Caco-2 (cell line): ENCODE measurements at regions not wholly inside any gene's neighbourhood (a gene's known extent, or its start where the extent isn't known, plus 50 kb on each side); places are given as distances from the start of the nearest gene placed in this dataset.

Source experiments
- BruUV-seq: library from RNA; stranded (reverse); fragments of 400-500 nt; replicated peaks from 2 replicates; lab custom pipeline; 2021; lab: Mats Ljungman, UMichigan
- CTCF ChIA-PET: fragments of 300-600 bp; sonication (Branson Sonifier 250); formaldehyde crosslinking; loops from one replicate; lab custom pipeline; 2022; ENCODE audit warnings: antibody characterized with exemption; lab: Charles Lee
- POLR2A ChIA-PET: fragments of 300-600 bp; sonication (Branson Sonifier 250); formaldehyde crosslinking; loops from one replicate; lab custom pipeline; 2022; ENCODE audit warnings: antibody characterized with exemption; lab: Charles Lee
- DNase-seq, 2 experiments: peaks; one replicate each; pipeline versions ENCODE4 v3.0.0 to v3.0.0-alpha.2; 2020 to 2022
- H3K27me3 ChIP-seq: replicated peaks from 2 replicates; pipeline ENCODE4 v1.6.0; 2011; ENCODE audit warnings: low read length; ENCODE audit not compliant: control insufficient read depth, insufficient read depth
- H3K36me3 ChIP-seq: 2 replicates; pipeline ENCODE4 v1.5.1; 2011; ENCODE audit warnings: low read length; ENCODE audit not compliant: control insufficient read depth, insufficient read depth
- H3K4me1 ChIP-seq: fragments of 250-450 bp; sonication (Bioruptor Pico); 2 replicates; pipeline ENCODE4 v1.5.1; 2020; ENCODE audit warnings: mild to moderate bottlenecking
- H3K4me3 ChIP-seq: 2 replicates; pipeline ENCODE4 v1.5.1; 2011; ENCODE audit warnings: low read depth, mild to moderate bottlenecking, control low read depth, low read length
- H3K9me3 ChIP-seq: fragments of 250-450 bp; sonication (Bioruptor Pico); 2 replicates; pipeline ENCODE4 v1.5.1; 2020; ENCODE audit warnings: mild to moderate bottlenecking, moderate library complexity
- H3K27ac Mint-ChIP-seq: one replicate; pipeline ENCODE4 v1.8.0; 2022; ENCODE audit warnings: mixed read lengths; ENCODE audit not compliant: unreplicated experiment
- H3K27me3 Mint-ChIP-seq: one replicate; pipeline ENCODE4 v1.8.0; 2022; ENCODE audit warnings: mixed read lengths; ENCODE audit not compliant: insufficient read depth, unreplicated experiment
- H3K36me3 Mint-ChIP-seq: one replicate; pipeline ENCODE4 v1.8.0; 2022; ENCODE audit warnings: mild to moderate bottlenecking, mixed read lengths; ENCODE audit not compliant: insufficient read depth, unreplicated experiment
- H3K4me1 Mint-ChIP-seq: one replicate; pipeline ENCODE4 v1.8.0; 2022; ENCODE audit warnings: low read depth, mixed read lengths; ENCODE audit not compliant: unreplicated experiment
- H3K4me3 Mint-ChIP-seq: one replicate; pipeline ENCODE4 v1.8.0; 2022; ENCODE audit warnings: mild to moderate bottlenecking, moderate library complexity, mixed read lengths; ENCODE audit not compliant: unreplicated experiment
- H3K9me3 Mint-ChIP-seq: one replicate; pipeline ENCODE4 v1.8.0; 2022; ENCODE audit warnings: mixed read lengths; ENCODE audit not compliant: unreplicated experiment
- intact Hi-C: fragments of 100-400 bp; cut with micrococcal nuclease; formaldehyde crosslinking; loops from one replicate; pipeline ENCODE4 v1.10.0; 2022; ENCODE audit not compliant: unreplicated experiment
- TF ChIP-seq, protein P1 (sequence below), 2 experiments: fragments of 200-600 bp in 1 of 2; IDR thresholded peaks; 1 replicate in 1 of 2; 2 replicates in 1 of 2; pipeline versions ENCODE4 v1.5.1 to v1.8.0; 2011 to 2022; ENCODE audit warnings: antibody characterized with exemption in 1 of 2, control low read depth in 1 of 2, inconsistent platforms in 1 of 2, low read depth in 1 of 2, low read length in 1 of 2, mild to moderate bottlenecking in 1 of 2, moderate library complexity in 1 of 2; ENCODE audit not compliant: insufficient read depth in 1 of 2, severe bottlenecking in 1 of 2, unreplicated experiment in 1 of 2

DNA sequence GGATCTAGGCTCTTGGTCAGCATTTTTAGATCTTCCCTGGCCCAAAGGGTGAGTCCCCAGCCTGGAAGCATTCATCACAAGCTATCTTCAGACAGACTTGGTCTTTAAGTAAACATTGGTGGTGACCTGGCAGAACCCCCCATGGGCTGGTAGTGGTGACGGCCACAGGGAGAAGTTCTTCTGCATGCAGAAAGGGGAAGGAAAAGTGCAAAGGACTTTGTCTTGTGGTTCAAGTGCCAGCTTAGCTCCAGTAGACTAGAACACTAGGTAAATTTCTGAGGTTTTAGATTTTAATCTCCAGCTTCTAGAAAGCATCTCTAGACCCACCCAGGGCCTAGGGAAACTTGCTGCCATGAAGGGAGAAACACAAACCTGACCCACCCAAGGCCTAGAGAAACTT is 584.0 kb downstream of the CHSY3 start:
- H3K27ac Mint-ChIP-seq: no peak overlapping the region
- no peaks in the 10 kb centered on the region for H3K4me1 Mint-ChIP-seq
- no TSS peak for BruUV-seq
- 0 out of 2 replicates have a peak, but pooled peaks cover 5% of the 10 kb centered on the region for H3K9me3 ChIP-seq
- POLR2A ChIA-PET: no interaction called here
- TF ChIP-seq, protein P1, sequence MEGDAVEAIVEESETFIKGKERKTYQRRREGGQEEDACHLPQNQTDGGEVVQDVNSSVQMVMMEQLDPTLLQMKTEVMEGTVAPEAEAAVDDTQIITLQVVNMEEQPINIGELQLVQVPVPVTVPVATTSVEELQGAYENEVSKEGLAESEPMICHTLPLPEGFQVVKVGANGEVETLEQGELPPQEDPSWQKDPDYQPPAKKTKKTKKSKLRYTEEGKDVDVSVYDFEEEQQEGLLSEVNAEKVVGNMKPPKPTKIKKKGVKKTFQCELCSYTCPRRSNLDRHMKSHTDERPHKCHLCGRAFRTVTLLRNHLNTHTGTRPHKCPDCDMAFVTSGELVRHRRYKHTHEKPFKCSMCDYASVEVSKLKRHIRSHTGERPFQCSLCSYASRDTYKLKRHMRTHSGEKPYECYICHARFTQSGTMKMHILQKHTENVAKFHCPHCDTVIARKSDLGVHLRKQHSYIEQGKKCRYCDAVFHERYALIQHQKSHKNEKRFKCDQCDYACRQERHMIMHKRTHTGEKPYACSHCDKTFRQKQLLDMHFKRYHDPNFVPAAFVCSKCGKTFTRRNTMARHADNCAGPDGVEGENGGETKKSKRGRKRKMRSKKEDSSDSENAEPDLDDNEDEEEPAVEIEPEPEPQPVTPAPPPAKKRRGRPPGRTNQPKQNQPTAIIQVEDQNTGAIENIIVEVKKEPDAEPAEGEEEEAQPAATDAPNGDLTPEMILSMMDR (IDR thresholded peaks at IDR 0.05; ENCODE audit: insufficient read depth in 1 of 2, low read depth in 1 of 2, low read length in 1 of 2, severe bottlenecking in 1 of 2, unreplicated experiment in 1 of 2): no peak
- CTCF ChIA-PET: no interaction called here
- intact Hi-C loops: no loop called here
- no peaks in the 10 kb centered on the region for H3K27me3 ChIP-seq
- no peak overlapping the region for H3K4me3 Mint-ChIP-seq
- no peaks in the 10 kb centered on the region for H3K36me3 ChIP-seq
- peaks cover 14% of the 10 kb centered on the region for H3K9me3 Mint-ChIP-seq
- H3K4me3 ChIP-seq: no peak overlapping the region
- no peak for DNase-seq
- no peaks in the 10 kb centered on the region for H3K27me3 Mint-ChIP-seq
- H3K36me3 Mint-ChIP-seq: no peaks in the 10 kb centered on the region
- no peaks in the 10 kb centered on the region for H3K4me1 ChIP-seq

DNA sequence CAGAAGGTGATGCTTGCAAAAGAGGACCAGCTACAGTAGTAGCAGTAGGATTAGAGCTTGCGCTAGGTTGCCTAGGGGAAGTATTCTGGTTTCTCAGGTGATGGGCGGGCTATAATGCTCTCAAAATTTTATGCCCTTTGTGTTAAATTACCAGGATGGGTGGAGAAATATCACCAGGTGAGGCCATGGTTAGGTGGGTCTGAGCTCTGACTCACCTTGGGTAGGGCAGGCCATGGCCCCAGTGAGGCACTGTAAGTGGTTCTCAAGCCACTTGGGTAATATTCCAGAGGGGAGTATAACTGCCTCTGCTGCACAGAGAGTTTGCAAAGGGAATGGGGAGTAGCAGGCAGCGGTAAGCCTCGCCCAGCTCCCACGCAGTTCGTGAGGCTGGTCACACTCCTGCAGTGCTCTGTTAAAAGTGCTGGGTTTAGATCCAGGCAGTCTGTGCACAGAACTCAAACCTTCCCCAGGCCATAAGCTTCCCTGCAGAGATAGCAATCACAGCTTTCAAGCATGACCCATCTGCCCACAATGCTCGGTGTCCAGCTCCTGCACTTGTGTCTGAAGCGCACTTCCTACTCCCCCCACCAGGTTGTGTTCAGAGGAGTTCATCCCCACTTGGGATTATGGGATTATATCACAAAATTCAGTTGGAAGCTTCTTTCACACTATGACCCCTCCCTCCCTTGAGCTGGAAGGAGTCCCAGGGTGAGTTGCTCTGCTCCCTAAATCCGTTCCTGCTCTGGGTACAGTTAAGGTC is 575.0 kb downstream of the CHSY3 start:
- POLR2A ChIA-PET: no interaction called here
- DNase-seq: no peak
- CTCF ChIA-PET: no interaction called here
- Histone ChIP-seq H3K4me1 (peaks cover 12% of the 10 kb centered on the region), H3K4me3 (no peak overlapping the region), H3K36me3 (no peaks in the 10 kb centered on the region), H3K27me3 (no peaks in the 10 kb centered on the region), H3K9me3 (peaks cover 14% of the 10 kb centered on the region)
- peaks cover 23% of the 10 kb centered on the region for H3K9me3 Mint-ChIP-seq
- no peaks in the 10 kb centered on the region for H3K27me3 Mint-ChIP-seq
- H3K4me3 Mint-ChIP-seq: no peak overlapping the region
- BruUV-seq: no TSS peak
- peaks cover 10% of the 10 kb centered on the region for H3K36me3 Mint-ChIP-seq
- no peak overlapping the region for H3K27ac Mint-ChIP-seq
- TF ChIP-seq, protein P1 (IDR thresholded peaks at IDR 0.05; ENCODE audit: insufficient read depth in 1 of 2, low read depth in 1 of 2, low read length in 1 of 2, severe bottlenecking in 1 of 2, unreplicated experiment in 1 of 2): no peak
- peaks cover 11% of the 10 kb centered on the region for H3K4me1 Mint-ChIP-seq
- intact Hi-C loops: no loop called here

GRCh38 chr5:130476325-130476724 is 572.1 kb downstream of the CHSY3 start:
- Histone ChIP-seq H3K4me3 (no peak overlapping the region), H3K4me1 (peaks cover 12% of the 10 kb centered on the region), H3K27me3 (no peaks in the 10 kb centered on the region), H3K36me3 (no peaks in the 10 kb centered on the region), H3K9me3 (peaks cover 14% of the 10 kb centered on the region)
- TF ChIP-seq, protein P1 (IDR thresholded peaks at IDR 0.05; ENCODE audit: insufficient read depth in 1 of 2, low read depth in 1 of 2, low read length in 1 of 2, severe bottlenecking in 1 of 2, unreplicated experiment in 1 of 2): no peak
- POLR2A ChIA-PET: no interaction called here
- intact Hi-C loops: loop anchor here (1.0 kb wide), 2 partner anchors 85 to 159 kb away; no protein-coding TSS in a partner anchor
- BruUV-seq: no TSS peak
- peaks cover 10% of the 10 kb centered on the region for H3K36me3 Mint-ChIP-seq
- no peak overlapping the region for H3K4me3 Mint-ChIP-seq
- H3K27me3 Mint-ChIP-seq: no peaks in the 10 kb centered on the region
- DNase-seq: peak; percentile 28 to 62
- peaks cover 11% of the 10 kb centered on the region for H3K4me1 Mint-ChIP-seq
- peaks cover 43% of the 10 kb centered on the region for H3K9me3 Mint-ChIP-seq
- peak overlapping the region; percentile 76 for H3K27ac Mint-ChIP-seq
- CTCF ChIA-PET: no interaction called here
